SK-N-MC (cell line): ENCODE measurements at regions not wholly inside any gene's neighbourhood (a gene's known extent, or its start where the extent isn't known, plus 50 kb on each side); places are given as distances from the start of the nearest gene placed in this dataset.
A peak's percentile ranks its signal among the peaks of the same experiment; 100 is the strongest.

Experiments
- DNase-seq: peaks from one replicate; pipeline ENCODE4 v3.0.0-alpha.2; 2011; ENCODE audit warnings: low read depth, low spot score
- H3K27ac ChIP-seq: fragments of 200-600 bp; sonication (generic); 2 replicates; pipeline ENCODE4 v1.5.1; 2016; ENCODE audit warnings: mixed run types
- H3K36me3 ChIP-seq: fragments of 200-600 bp; sonication (generic); 2 replicates; pipeline ENCODE4 v1.6.1; 2017; ENCODE audit warnings: antibody characterized with exemption, low read length, mixed read lengths; ENCODE audit not compliant: insufficient read depth
- H3K4me3 ChIP-seq: fragments of 200-600 bp; sonication (generic); 2 replicates; pipeline ENCODE4 v1.5.1; 2016
- H3K9ac ChIP-seq: fragments of 200-600 bp; sonication (generic); 2 replicates; pipeline ENCODE4 v1.8.0; 2017; ENCODE audit warnings: mixed run types, mixed read lengths; ENCODE audit not compliant: insufficient read length
- H3K9me3 ChIP-seq: fragments of 200-600 bp; sonication (generic); 2 replicates; pipeline ENCODE4 v1.6.1; 2017; ENCODE audit warnings: low read depth, mild to moderate bottlenecking, antibody characterized with exemption, low read length, moderate library complexity, mixed read lengths
- EZH2 ChIP-seq: fragments of 200-600 bp; sonication (generic); IDR thresholded peaks from one replicate; pipeline ENCODE4 v1.6.1; 2017; ENCODE audit warnings: antibody characterized with exemption
- FOXP2 ChIP-seq: optimal IDR thresholded peaks from 2 replicates; pipeline ENCODE3; 2011; ENCODE audit warnings: mild to moderate bottlenecking, moderate library complexity; ENCODE audit not compliant: insufficient read depth; ENCODE audit errors: extremely low read length, control extremely low read depth
- POLR2AphosphoS5 ChIP-seq: IDR thresholded peaks from 2 replicates; pipeline ENCODE4 v1.6.1; 2012; ENCODE audit warnings: mild to moderate bottlenecking, low read depth, low read length, borderline replicate concordance

DNA sequence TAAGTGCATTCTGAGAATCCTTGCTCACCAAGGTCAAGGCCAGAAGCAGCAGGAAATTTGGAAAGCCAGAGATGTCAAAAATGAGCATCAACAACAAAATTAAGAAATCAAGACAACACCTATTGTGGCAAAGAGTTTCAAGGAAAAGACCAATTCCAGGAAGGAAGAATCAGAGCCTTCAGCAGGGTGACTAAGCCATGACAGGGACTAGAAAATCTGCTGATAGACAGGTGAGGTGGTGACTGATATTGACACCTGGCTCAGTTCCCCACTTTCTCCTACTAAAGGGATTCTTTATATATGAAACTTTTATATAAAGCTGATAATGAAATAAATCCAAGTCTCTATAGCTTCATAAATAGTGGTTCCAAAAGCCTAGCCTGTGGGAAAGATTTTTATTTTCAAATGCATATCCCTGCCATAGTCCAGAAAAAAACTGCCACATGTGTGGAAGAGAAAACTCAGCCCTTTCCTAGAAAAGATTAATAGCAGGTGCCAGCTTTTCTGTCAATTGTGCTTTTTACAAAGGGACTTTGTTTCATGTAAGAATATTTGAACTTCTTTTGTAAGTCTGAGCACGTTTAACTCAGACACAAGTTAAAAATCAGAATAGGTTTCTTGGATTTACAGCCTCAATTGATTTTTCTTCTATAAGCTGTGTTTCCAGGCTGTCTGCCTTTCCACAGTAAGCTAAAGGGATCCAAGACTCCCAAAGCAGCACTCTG is 81.1 kb upstream of the GRAMD2B start:
- H3K4me3 ChIP-seq = no peak overlapping the region
- no peak for TF ChIP-seq FOXP2
- TF ChIP-seq EZH2 = no peak
- no peak for TF ChIP-seq POLR2AphosphoS5
- H3K9ac ChIP-seq = no peak overlapping the region
- no peaks in the 10 kb centered on the region for H3K9me3 ChIP-seq
- no peak for DNase-seq
- no peak overlapping the region for H3K27ac ChIP-seq
- no peaks in the 10 kb centered on the region for H3K36me3 ChIP-seq

GRCh38 chr5:126348855-126349635 is 74.2 kb upstream of the GRAMD2B start:
- no peak for DNase-seq
- no peak overlapping the region for H3K27ac ChIP-seq
- TF ChIP-seq POLR2AphosphoS5 (no peak), FOXP2 (no peak), EZH2 (no peak)
- no peak overlapping the region for H3K4me3 ChIP-seq
- no peaks in the 10 kb centered on the region for H3K36me3 ChIP-seq
- H3K9ac ChIP-seq = no peak overlapping the region
- H3K9me3 ChIP-seq = no peaks in the 10 kb centered on the region

DNA sequence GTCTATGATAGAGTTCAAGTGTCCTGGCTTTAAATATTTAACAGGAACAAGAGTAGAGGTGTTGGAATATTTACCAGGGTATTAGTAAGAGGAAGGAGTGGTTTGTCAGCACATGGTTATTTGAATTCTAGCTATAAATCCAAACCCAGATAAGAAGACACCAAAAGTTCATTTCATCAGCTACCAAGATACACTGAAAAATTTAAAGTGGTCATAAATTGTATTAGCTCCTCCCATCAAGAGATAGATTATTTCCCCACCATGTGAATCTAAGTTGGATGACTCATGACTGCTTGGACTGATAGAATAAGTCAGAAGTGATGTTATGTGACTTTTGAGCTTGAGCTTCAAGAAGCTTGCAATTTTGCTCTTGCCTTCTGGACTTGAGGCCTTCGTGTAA is 72.1 kb upstream of the GRAMD2B start:
- TF ChIP-seq FOXP2 (no peak), POLR2AphosphoS5 (no peak), EZH2 (no peak)
- Histone ChIP-seq H3K9ac (no peak overlapping the region), H3K36me3 (no peaks in the 10 kb centered on the region), H3K4me3 (no peak overlapping the region), H3K27ac (0 out of 2 replicates have a peak overlapping the region, but pooled peaks have one; percentile 12), H3K9me3 (no peaks in the 10 kb centered on the region)
- DNase-seq = no peak

DNA sequence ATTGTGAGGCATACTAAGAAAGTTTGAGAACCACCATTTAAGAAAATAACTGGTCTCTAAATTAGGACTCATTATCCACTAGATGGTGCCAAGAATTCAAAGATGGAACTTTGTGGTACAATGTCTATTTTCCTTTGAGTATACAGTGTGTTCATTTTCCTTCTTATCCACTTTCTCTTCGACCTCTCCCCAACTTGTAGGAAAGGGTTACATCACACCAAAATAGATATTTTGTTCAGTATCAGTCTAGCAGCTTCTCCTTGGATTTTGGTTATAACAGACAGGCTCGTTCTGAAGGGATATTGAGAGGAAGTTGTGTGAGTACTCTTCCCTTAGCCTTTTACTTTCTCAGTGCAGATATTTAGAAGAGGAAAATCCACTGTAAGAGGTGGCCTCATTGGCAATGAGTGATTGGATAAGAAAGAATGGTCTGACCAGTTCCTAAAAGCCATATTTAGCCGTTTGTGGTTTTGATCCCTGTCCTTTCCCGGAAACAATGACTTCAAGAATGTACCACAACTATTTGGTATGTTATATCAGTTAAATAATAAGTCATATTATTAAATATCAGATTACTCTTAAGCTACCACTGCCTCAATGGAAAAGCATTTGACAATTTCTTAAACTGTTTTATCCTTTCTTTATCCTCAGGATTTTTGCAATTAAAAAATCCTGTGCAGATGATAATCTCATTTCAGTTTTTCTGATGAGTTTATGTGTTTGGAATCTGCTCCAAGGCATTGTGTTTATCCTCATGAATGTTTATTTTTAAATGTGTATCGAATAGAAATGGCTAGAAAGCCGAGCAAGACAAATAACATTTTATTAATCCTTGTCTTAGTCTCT is 69.0 kb upstream of the GRAMD2B start:
- peak overlapping the region; percentile 77 for H3K27ac ChIP-seq
- peak; percentile 75 for DNase-seq

DNA sequence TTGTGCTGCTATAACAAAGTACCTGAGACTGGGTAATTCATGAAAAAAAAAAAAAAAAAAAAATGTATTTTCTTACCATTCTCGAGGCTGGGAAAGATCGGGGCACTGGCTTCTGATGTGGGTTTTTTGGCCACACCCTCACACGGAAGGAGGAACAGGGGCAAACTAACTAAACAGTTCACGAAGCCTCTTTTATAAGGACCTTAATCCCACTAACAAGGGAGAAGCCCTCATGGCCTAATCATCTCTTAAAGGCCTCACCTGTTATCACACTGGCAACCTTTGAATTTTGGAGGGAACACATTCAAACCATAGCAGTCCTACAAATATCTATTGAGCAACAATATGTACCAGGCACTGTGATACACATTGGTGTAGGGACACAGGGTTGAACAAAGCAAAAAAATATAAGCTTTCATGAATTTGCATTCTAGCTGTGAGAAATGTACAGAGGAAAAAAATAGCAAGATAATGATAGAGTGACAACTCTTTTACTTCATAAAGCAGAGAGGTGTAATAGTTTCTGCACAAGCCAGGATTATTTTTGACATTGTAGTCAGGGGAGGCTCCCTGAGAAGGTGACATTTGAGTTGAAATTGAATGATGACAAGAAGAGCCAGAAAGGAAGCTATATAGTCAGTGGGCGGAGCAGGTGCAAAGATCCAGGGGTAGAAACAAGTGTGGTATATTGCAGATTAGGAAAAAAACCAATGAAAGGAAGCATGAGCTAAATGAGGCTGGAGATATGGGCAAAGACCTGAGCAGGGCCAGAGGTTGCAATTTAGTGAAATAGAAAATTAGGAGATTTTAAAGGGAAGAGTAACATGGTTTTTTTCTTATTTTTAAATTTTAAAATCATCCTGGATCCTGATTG is 68.1 kb upstream of the GRAMD2B start:
- TF ChIP-seq EZH2 (no peak), POLR2AphosphoS5 (no peak), FOXP2 (no peak)
- 0 out of 2 replicates have a peak overlapping the region, but pooled peaks have one; percentile 72 for H3K4me3 ChIP-seq
- no peak overlapping the region for H3K9ac ChIP-seq
- H3K36me3 ChIP-seq = no peaks in the 10 kb centered on the region
- DNase-seq = no peak
- no peaks in the 10 kb centered on the region for H3K9me3 ChIP-seq
- no peak overlapping the region for H3K27ac ChIP-seq

More for the DNA sequence above, 69.0 kb upstream of the GRAMD2B start:
- peak overlapping the region; percentile 71 for H3K9ac ChIP-seq
- no peaks in the 10 kb centered on the region for H3K9me3 ChIP-seq
- no peak for TF ChIP-seq EZH2
- TF ChIP-seq POLR2AphosphoS5 = no peak
- TF ChIP-seq FOXP2 = no peak
- H3K36me3 ChIP-seq = no peaks in the 10 kb centered on the region
- H3K4me3 ChIP-seq = peak overlapping the region; percentile 72

GRCh38 chr5:126355940-126356339 is 67.3 kb upstream of the GRAMD2B start:
- Histone ChIP-seq H3K36me3 (no peaks in the 10 kb centered on the region), H3K9ac (no peak overlapping the region), H3K9me3 (no peaks in the 10 kb centered on the region), H3K27ac (no peak overlapping the region), H3K4me3 (no peak overlapping the region)
- TF ChIP-seq POLR2AphosphoS5 = no peak
- no peak for TF ChIP-seq EZH2
- TF ChIP-seq FOXP2 = no peak
- no peak for DNase-seq

DNA sequence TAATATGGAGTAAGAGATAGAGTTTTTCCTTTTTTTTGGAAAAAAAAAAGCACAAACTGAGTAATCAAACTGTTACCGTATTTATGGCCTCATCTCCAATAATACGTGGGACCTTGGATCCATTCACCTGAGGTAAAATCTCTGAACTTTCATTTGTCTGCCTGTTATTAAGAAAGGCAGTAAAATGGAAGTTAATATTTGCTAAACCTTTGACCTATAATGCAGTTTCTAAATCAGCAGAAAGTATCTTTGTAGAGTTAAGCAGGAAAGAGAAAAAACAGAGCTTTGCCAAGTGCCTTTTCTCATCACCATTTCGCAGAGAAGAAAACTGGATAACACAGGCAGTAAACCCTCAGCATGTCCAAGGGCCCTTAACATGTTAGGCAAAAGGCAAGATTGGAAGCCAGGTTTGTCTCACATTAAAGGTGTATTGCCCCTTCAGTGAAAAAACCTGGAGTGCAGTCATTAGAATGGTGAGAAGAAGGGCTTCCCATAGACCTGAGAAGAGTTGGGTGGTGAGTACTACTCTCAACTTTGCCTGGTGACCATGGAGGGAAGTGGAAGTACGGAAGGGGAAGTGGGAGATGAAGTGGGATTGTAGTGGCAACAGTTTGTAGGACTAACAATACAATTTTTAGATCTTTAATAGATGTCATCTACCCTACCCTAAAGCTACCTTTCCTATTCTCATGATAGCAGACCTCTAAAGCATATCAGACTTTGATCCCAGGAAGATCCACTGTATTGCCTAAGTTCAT is 65.4 kb upstream of the GRAMD2B start:
- H3K9me3 ChIP-seq = no peaks in the 10 kb centered on the region
- no peak overlapping the region for H3K4me3 ChIP-seq
- H3K9ac ChIP-seq = no peak overlapping the region
- DNase-seq = no peak
- TF ChIP-seq FOXP2 (no peak), POLR2AphosphoS5 (no peak), EZH2 (no peak)
- no peak overlapping the region for H3K27ac ChIP-seq
- no peaks in the 10 kb centered on the region for H3K36me3 ChIP-seq
